ENCODE measurements at regions not wholly inside any gene's neighbourhood (a gene's known extent, or its start where the extent isn't known, plus 50 kb on each side); places are given as distances from the start of the nearest gene placed in this dataset.
"Not testable (repeated sequence)": the region's sequence is repeated elsewhere in the genome, so short reads cannot be mapped to it uniquely, and the experiment has no call there.

- no peak for DNase-seq (ENCODE audit: low read depth)
Observed at GRCh38 chr12:126910570-126910969, 1356.4 kb upstream of the TMEM132C start.

- DNase-seq (ENCODE audit: low read depth), result no peak
Observed at GRCh38 chr12:126912111-126912510, 1354.9 kb upstream of the TMEM132C start.

DNA sequence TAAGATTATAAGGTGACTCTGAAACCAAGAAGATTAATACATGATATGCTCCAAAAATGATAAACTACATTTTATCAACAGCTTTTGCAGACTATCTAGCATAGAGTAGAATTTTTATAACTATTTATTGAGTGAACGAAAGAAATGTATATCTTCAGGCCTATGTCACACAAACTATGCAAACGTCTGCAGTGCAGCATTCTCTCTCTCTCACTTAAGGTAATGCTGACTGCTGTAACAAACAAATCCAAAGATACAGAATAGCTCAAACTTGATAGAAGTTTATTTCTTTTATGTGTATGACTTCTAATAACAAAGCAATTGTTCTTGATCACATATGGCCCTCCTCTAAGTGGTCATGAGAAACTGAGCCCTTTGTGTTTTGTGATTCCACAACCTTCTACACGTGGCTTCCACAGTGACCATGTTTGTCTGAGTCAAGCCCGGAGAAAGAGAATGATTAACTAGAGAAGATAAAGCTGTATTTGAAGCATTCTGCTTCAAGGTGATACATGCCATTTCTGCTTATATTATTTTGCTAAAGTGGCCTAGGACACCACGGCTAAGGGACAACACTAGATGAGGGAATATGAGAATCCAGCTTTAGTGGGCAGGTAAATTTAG lies 1352.7 kb upstream of the TMEM132C start:
- no peak for DNase-seq (ENCODE audit: low read depth)

- no peak for DNase-seq (ENCODE audit: low read depth)
Observed at GRCh38 chr12:126915309-126915708, 1351.7 kb upstream of the TMEM132C start.

DNA sequence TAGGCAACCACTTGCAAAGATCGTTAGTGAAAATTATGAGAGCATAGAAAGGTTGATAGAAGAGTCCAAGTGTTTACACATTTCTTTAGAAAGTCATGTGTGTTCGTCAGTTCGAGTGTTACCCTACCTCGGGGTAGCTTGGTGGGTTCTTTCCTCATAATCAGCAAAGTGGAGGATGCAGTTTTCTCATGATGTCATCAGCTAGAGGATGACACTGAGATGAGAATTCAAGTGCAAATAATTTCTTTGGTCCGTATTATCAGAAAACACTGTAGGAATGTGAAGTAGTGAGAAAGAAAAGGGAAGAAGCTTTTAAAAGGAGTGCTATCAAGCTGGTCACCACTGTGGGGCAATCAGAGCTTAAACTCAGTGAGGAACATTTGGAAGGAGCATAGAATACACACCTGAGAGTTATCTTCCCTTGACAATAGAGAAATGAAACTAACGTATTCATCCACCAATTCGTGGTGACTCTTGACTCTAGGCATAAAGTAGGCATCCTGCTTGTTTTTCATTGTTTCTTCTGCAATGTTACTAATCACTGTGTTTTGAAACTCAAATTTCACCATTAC lies 1340.9 kb upstream of the TMEM132C start:
- no peak for DNase-seq (ENCODE audit: low read depth)

- no peak for DNase-seq (ENCODE audit: low read depth)
Observed at GRCh38 chr12:126930234-126930633, 1336.7 kb upstream of the TMEM132C start.

- DNase-seq (ENCODE audit: low read depth), result no peak
Observed at GRCh38 chr12:126932156-126932555, 1334.8 kb upstream of the TMEM132C start.

- DNase-seq (ENCODE audit: low read depth), result no peak
Observed at GRCh38 chr12:126935435-126935834, 1331.5 kb upstream of the TMEM132C start.

GRCh38 chr12:126936181-126936851 lies 1330.7 kb upstream of the TMEM132C start:
- DNase-seq (ENCODE audit: low read depth), result no peak

GRCh38 chr12:126937431-126937830 lies 1329.5 kb upstream of the TMEM132C start:
- DNase-seq (ENCODE audit: low read depth), result no peak

- DNase-seq (ENCODE audit: low read depth), result no peak
Observed at GRCh38 chr12:126944684-126945083, 1322.3 kb upstream of the TMEM132C start.

GRCh38 chr12:126946958-126947357 lies 1320.0 kb upstream of the TMEM132C start:
- not testable (repeated sequence) for DNase-seq (ENCODE audit: low read depth)

GRCh38 chr12:126949558-126949957 lies 1317.4 kb upstream of the TMEM132C start:
- DNase-seq (ENCODE audit: low read depth), result no peak

GRCh38 chr12:126950266-126950665 lies 1316.7 kb upstream of the TMEM132C start:
- no peak for DNase-seq (ENCODE audit: low read depth)

DNA sequence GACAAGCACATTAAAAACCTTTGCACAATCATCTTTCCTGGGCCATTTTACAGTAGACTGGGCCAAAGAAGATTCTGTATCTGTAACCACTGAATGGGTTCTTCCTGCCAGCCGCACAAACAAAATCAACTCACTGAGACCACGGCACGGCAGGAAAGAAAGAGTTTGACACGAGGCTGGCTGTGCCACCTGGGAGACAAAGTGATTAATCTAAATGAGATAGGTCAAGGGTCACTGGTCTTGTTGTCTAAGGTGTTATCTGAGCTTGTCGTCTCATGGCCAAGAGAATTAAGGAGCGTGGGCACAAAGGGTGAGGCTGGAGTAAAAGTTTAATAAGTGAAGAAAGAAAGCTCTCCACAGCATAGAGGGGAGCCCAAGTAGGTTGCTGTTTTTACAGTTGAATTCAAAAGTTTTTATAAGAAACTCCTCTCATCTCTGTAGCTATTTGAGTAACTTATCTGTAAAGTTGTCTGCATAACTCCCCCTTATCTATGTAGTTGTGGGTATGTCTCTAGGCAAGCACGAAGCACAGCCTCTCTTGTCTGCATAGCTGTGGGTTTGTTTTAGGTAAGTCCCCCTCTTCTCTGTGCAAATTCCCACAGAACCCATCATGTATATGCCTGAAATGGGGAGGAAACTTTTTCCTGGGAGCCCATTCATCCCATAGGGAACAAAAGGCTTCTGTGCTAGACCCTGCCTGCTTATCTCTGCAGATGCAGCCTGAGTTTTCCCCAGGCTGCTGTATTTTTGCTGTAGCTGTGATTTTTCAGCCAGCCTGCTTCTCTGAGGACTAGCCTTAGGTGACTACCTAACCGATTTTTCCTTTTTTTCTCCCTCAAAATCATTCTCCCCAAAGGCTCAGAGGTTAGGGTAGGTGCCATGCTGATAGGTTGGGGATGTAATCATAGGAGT lies 1314.6 kb upstream of the TMEM132C start:
- no peak for DNase-seq (ENCODE audit: low read depth)

- DNase-seq (ENCODE audit: low read depth), result no peak
Observed at GRCh38 chr12:126953365-126953889, 1313.5 kb upstream of the TMEM132C start.

GRCh38 chr12:126960221-126960620 lies 1306.7 kb upstream of the TMEM132C start:
- DNase-seq (ENCODE audit: low read depth), result no peak

DNA sequence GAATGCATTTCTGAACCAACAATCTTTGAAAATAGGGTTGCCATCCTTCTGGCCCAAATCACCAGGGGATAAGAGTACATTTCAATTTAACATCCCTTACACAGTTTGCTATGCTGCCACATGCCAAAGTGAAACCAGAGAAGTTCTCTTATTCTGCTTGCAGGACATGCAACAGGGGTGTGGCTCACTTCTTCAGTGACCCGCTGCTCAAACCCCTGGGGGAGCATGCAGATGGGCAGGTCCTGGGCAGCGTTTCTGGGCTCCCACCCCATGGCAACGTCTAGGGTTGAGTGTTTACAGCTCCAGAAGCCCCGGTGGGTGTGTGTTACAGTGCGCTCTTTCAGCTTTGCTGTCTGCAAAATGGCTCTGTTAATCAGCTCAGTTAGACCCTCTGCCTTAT lies 1306.3 kb upstream of the TMEM132C start:
- no peak for DNase-seq (ENCODE audit: low read depth)

DNA sequence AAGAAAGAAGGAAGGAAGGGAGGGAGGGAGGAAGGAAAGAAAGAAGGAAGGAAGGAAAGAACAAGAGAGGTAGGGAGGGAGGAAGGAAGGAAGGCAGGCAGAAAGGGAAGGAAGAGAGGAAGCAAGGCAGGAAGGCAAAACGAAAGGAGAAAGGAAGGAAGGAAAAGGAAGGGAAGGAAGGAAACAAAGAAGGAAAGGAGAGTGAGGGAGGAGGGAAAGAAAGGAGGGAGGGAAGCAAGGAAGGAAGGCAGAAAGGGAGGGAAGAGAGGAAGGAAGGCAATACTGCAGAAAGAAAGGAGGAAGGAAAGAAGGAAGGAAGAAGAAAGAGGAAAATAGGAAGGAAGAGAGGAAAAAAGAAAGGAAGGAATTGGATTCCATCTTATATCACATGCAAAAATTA lies 1303.1 kb upstream of the TMEM132C start:
- no peak for DNase-seq (ENCODE audit: low read depth)

- DNase-seq (ENCODE audit: low read depth), result no peak
Observed at GRCh38 chr12:126966498-126966897, 1300.5 kb upstream of the TMEM132C start.

- DNase-seq (ENCODE audit: low read depth), result no peak
Observed at GRCh38 chr12:126967152-126967551, 1299.8 kb upstream of the TMEM132C start.

DNA sequence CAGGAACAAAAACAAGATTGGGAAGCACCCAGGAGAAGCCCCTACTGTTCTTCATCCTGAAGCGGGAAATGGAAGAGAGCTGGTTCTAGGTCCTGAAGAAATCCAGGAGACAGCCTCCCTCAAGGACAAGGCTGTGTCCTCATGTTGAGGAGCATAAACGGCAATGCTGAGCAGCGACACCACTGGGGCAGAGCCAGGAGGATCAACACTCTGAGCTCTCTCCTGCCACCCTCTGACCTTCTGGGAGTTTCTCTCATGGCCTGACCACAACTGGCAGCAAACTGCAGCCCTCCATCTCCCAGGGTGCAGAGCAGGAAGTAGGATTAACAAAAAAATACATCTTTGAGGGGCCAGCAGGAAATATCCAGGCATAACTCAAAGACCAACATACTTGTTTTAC lies 1292.2 kb upstream of the TMEM132C start:
- no peak for DNase-seq (ENCODE audit: low read depth)
